GM12875 (cell line): ENCODE measurements at regions not wholly inside any gene's neighbourhood (a gene's known extent, or its start where the extent isn't known, plus 50 kb on each side); places are given as distances from the start of the nearest gene placed in this dataset.

Experiments used
- H3K4me3 ChIP-seq: one replicate; pipeline ENCODE4 v1.5.1; 2011; ENCODE audit warnings: low read depth, low read length, control low read depth
- CTCF ChIP-seq: IDR thresholded peaks from 2 replicates; pipeline ENCODE4 v1.5.1; 2011; ENCODE audit warnings: low read depth, mild to moderate bottlenecking, control low read depth, inconsistent platforms, low read length, moderate library complexity, borderline replicate concordance; ENCODE audit not compliant: insufficient read depth

DNA sequence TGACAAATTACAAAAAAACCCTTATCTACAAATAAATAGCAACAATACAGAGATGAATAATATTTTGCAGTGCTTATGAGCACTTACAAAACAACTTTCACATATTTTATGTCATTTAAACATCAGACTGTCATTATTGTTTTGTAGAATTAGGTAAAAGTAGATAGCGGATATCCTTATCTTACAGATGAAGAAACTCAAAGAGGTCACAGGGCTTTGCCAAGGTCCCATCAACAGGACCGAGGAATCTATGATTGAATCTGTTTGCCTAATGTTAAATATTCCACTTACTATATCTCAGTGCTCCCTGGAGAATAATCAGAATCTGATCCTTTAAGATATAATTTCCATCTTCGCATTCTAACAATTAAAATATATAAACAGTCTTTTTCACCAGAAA is 119.0 kb downstream of the GASK1B start:
- H3K4me3 ChIP-seq = no peak overlapping the region
- no peak for TF ChIP-seq CTCF

DNA sequence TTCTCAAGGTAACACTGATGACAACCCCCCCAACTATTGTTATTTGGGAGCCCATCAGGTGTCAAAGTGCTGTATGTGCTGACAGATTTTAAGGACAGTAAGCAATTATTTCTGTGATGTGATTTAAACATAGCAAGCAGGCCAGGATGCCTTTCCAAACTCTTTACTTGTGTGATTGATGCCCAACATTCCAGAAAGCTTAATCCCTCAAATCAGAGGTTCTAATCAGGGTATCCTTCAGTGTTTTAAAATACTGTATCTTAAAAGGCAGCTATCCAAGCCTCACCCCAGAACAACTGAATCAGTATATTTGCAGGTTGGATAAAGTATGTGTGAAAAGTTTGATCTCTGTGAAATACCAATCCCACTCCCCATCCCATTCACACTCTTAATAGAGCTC is 119.7 kb downstream of the GASK1B start:
- no peak for TF ChIP-seq CTCF
- no peak overlapping the region for H3K4me3 ChIP-seq

GRCh38 chr4:158051401-158052235 is 121.2 kb downstream of the GASK1B start:
- no peak for TF ChIP-seq CTCF
- H3K4me3 ChIP-seq = no peak overlapping the region

- no peak for TF ChIP-seq CTCF
- no peak overlapping the region for H3K4me3 ChIP-seq
These were observed 121.9 kb downstream of the GASK1B start for GRCh38 chr4:158050942-158051341.

DNA sequence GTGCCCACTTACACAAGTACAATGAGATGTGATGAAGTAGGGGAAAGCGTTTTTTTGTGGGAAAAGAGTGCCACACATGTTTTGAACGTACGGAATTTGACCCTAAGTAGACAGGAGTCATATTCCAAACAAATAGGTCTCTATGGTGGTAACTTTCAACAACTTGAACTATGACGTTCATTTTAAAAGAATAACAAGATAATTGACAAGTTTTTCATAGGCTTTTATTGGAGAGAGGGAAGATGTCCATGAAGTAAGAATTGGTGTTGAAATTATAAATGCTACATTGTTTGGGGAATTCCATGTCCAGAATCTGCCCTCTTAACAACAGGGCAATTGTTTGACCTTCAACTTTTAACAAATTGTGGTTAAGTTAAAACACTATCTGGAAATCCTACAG is 126.5 kb downstream of the GASK1B start:
- H3K4me3 ChIP-seq = no peak overlapping the region
- TF ChIP-seq CTCF = no peak

- no peak for TF ChIP-seq CTCF
- H3K4me3 ChIP-seq = no peak overlapping the region
These were observed 128.7 kb downstream of the GASK1B start for GRCh38 chr4:158043971-158044618.

DNA sequence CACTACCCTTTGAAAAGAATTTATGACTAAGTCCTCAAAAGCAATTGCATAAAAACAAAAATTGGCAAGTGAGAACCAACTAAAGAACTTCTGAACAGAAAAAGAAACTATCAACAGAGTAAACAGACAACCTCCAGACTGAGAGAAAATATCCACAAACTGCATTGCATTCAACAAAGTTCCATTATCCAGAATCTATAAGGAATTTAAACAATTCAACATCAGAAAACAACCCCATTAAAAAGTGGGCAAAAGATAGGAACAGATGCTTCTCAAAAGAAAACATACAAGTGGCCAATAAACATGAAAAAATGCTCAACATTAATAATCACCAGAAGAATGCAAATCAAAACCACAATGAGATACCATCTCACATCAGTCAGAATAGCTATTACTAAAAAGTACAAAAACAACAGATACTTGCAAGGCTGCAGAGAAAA is 130.2 kb downstream of the GASK1B start:
- H3K4me3 ChIP-seq = no peak overlapping the region
- no peak for TF ChIP-seq CTCF
